Panc1 (cell line): ENCODE measurements at regions not wholly inside any gene's neighbourhood (a gene's known extent, or its start where the extent isn't known, plus 50 kb on each side); places are given as distances from the start of the nearest gene placed in this dataset.

ENCODE experiments used
- ATAC-seq: fragments of 200-7000 bp; cut with Tn5 transposase; 2 replicates; pipeline ENCODE4 v1.9.1; 2020; ENCODE audit warnings: mild to moderate bottlenecking, moderate library complexity
- BruUV-seq: library from RNA; stranded (reverse); fragments of 400-500 nt; replicated peaks from 2 replicates; lab custom pipeline; 2021; lab: Mats Ljungman, UMichigan
- CTCF ChIA-PET: fragments of 300-600 bp; sonication (Branson Sonifier 250); formaldehyde crosslinking; loops from one replicate; lab custom pipeline; 2022; ENCODE audit warnings: antibody characterized with exemption; lab: Charles Lee
- POLR2A ChIA-PET: fragments of 300-600 bp; sonication (Branson Sonifier 250); formaldehyde crosslinking; loops from one replicate; lab custom pipeline; 2022; ENCODE audit warnings: antibody characterized with exemption; lab: Charles Lee
- DNase-seq: peaks from one replicate; pipeline ENCODE4 v3.0.0-alpha.2; 2010; ENCODE audit warnings: low read depth, low spot score
- H3K27ac ChIP-seq: 2 replicates; pipeline ENCODE4 v1.5.1; 2011; ENCODE audit warnings: mild to moderate bottlenecking, low read length, inconsistent platforms
- H3K27me3 ChIP-seq: fragments of 200-500 bp; sonication (Bioruptor generic); 2 replicates; pipeline ENCODE4 v1.6.0; 2014; ENCODE audit warnings: low read length, inconsistent platforms; ENCODE audit not compliant: control insufficient read depth, insufficient read depth
- H3K36me3 ChIP-seq: fragments of 200-500 bp; sonication (Bioruptor generic); 2 replicates; pipeline ENCODE4 v1.5.1; 2014; ENCODE audit warnings: inconsistent platforms, mild to moderate bottlenecking, low read length, moderate library complexity; ENCODE audit not compliant: control insufficient read depth, insufficient read depth
- H3K4me1 ChIP-seq: 2 replicates; pipeline ENCODE4 v1.5.1; 2011; ENCODE audit warnings: inconsistent platforms, mild to moderate bottlenecking, low read length, moderate library complexity; ENCODE audit not compliant: control insufficient read depth, insufficient read depth
- H3K4me3 ChIP-seq, 2 experiments: 2 replicates each; pipeline ENCODE4 v1.5.1; 2011 to 2012; ENCODE audit warnings: low read depth in 2 of 2, low read length in 2 of 2, mild to moderate bottlenecking in 2 of 2, inconsistent platforms in 1 of 2, moderate library complexity in 1 of 2
- H3K9me3 ChIP-seq: fragments of 200-500 bp; sonication (Bioruptor generic); 2 replicates; pipeline ENCODE4 v1.5.1; 2014; ENCODE audit warnings: low read depth, mild to moderate bottlenecking, inconsistent platforms, low read length, moderate library complexity; ENCODE audit not compliant: control insufficient read depth, insufficient read depth
- CTCF ChIP-seq: fragments of 450-650 bp; IDR thresholded peaks from 2 replicates; pipeline ENCODE4 v1.5.1; 2017; ENCODE audit warnings: mild to moderate bottlenecking
- POLR2AphosphoS5 ChIP-seq: IDR thresholded peaks from 2 replicates; pipeline ENCODE4 v1.6.1; 2012; ENCODE audit warnings: mild to moderate bottlenecking, low read depth, low read length, moderate library complexity
- REST ChIP-seq, 2 experiments: IDR thresholded peaks; 2 replicates each; pipeline ENCODE4 v1.6.1; 2011 to 2012; ENCODE audit warnings: low read depth in 2 of 2, control low read depth in 1 of 2, low read length in 1 of 2, mild to moderate bottlenecking in 1 of 2, moderate library complexity in 1 of 2; ENCODE audit not compliant: insufficient read depth in 1 of 2
- SIN3A ChIP-seq: IDR thresholded peaks from 2 replicates; pipeline ENCODE4 v1.6.1; 2012; ENCODE audit warnings: low read depth, mild to moderate bottlenecking, low read length, moderate library complexity, borderline replicate concordance; ENCODE audit not compliant: insufficient read depth
- TCF7L2 ChIP-seq: IDR thresholded peaks from 2 replicates; pipeline ENCODE4 v1.6.1; 2011; ENCODE audit warnings: mild to moderate bottlenecking, low read depth, low read length, inconsistent platforms
- in situ Hi-C: cut with HindIII; loops from 2 replicates; pipeline ENCODE4 v1.10.0; 2016; ENCODE audit warnings: low sequenced_read_pairs, low pct_unique_long_range_greater_than_20kb
- intact Hi-C: fragments of 100-400 bp; cut with micrococcal nuclease; formaldehyde crosslinking; loops from one replicate; pipeline ENCODE4 v1.10.0; 2022; ENCODE audit not compliant: unreplicated experiment

- Histone ChIP-seq H3K9me3 (no peaks in the 10 kb centered on the region), H3K27ac (no peak overlapping the region), H3K4me3 (no peak overlapping the region), H3K36me3 (no peaks in the 10 kb centered on the region), H3K27me3 (no peaks in the 10 kb centered on the region), H3K4me1 (no peaks in the 10 kb centered on the region)
- POLR2A ChIA-PET: no interaction called here
- ATAC-seq: no peak
- CTCF ChIA-PET: no interaction called here
- intact Hi-C loops: no loop called here
- no peak for TF ChIP-seq SIN3A
- TF ChIP-seq POLR2AphosphoS5: no peak
- TF ChIP-seq TCF7L2: no peak
- no peak for TF ChIP-seq REST (IDR thresholded peaks at IDR 0.05; ENCODE audit: insufficient read depth in 1 of 2, low read depth in 2 of 2, low read length in 1 of 2)
- no peak for TF ChIP-seq CTCF
- no TSS peak for BruUV-seq
- no peak for DNase-seq
- in situ Hi-C loops: no loop called here
These were observed 378.5 kb downstream of the PLPP3 start for GRCh38 chr1:56200896-56201295.

- DNase-seq: no peak
- BruUV-seq: no TSS peak
- ChIA-PET POLR2A (no interaction called here), CTCF (no interaction called here)
- ATAC-seq: no peak
- no peaks in the 10 kb centered on the region for H3K36me3 ChIP-seq
- in situ Hi-C loops (no loop called here), intact Hi-C loops (no loop called here)
- H3K4me1 ChIP-seq: no peaks in the 10 kb centered on the region
- H3K27me3 ChIP-seq: no peaks in the 10 kb centered on the region
- H3K27ac ChIP-seq: no peak overlapping the region
- no peak for TF ChIP-seq CTCF
- TF ChIP-seq SIN3A: no peak
- TF ChIP-seq TCF7L2: no peak
- no peak for TF ChIP-seq POLR2AphosphoS5
- no peak for TF ChIP-seq REST (IDR thresholded peaks at IDR 0.05; ENCODE audit: insufficient read depth in 1 of 2, low read depth in 2 of 2, low read length in 1 of 2)
- no peak overlapping the region for H3K4me3 ChIP-seq
- no peaks in the 10 kb centered on the region for H3K9me3 ChIP-seq
These were observed 378.9 kb downstream of the PLPP3 start for GRCh38 chr1:56200442-56200841.
